EH (cell line): ENCODE measurements at regions not wholly inside any gene's neighbourhood (a gene's known extent, or its start where the extent isn't known, plus 50 kb on each side); places are given as distances from the start of the nearest gene placed in this dataset.
"Not testable (repeated sequence)": the region's sequence is repeated elsewhere in the genome, so short reads cannot be mapped to it uniquely, and the experiment has no call there.

ENCODE experiments used
- DNase-seq: peaks from one replicate; pipeline ENCODE4 v3.0.0-alpha.2; 2015; ENCODE audit warnings: low read depth

DNA sequence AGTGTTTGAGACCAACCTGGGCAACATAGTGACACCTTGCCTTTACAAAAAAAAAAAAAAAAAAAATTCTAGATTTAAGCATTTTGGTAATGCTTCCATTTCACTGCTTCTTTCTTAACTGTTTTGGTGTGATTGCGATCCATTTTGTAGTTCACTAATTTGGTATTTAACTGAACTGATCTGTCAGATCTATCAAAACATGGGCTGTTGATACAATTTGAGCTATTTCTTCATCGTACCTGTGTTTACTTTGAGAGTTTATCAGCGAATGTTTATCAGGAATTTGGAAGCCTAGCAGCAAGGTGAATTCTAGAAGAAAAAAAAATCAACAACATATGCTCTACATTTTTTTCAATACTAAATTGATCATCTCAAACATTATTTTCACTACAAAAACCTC lies 864.9 kb upstream of the WWC1 start:
- no peak for DNase-seq

DNA sequence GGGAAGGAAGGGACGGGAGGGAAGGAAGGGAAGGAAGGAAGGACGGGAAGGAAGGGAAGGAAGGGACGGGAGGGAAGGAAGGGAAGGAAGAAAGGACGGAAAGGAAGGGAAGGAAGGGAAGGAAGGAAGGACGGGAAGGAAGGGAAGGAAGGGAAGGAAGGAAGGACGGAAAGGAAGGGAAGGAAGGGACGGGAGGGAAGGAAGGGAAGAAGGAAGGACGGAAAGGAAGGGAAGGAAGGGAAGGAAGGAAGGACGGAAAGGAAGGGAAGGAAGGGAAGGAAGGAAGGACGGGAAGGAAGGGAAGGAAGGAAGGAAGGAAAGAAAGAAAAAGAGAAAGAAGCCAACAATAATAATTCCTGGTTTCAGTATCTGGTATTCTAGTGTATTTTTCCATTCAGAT lies 863.8 kb upstream of the WWC1 start:
- not testable (repeated sequence) for DNase-seq

DNA sequence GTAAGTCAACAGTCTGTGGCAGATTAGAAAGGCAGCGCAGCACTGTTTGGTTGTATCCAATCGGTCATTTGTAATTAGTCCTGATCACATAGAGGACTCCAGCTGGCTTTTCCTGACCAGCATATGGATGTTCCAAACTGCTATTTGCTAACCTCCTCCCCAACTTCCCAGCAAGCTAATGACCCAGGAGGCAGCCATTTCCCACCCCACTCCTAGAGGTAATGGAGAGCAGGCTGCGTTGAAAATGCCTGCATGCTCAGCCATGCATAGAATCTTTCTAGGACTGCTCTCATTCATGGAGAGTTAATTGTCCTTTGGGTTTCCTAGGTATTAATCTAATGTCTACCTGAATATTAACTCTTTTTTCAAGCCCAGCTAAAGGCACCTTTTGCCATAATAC lies 850.6 kb upstream of the WWC1 start:
- DNase-seq, result no peak

DNA sequence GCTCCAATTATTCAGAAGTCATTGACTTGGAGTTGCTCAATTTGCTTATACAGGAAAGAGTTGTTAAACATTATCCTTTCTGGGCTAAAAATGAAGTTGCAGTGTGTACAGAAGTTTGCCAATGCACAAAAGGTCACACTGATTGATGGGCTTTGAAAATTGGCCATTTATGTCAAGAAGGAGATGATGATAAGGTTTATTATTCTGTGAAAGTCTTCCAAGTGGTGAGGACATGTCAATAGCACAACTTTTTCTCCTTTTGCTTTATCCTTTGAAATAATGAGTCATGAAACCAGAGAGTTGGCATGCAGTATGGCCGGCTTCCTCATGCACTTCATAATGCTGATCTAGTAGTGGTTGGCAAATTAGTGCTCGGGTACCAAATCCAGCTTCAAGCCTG lies 848.5 kb upstream of the WWC1 start:
- no peak for DNase-seq

GRCh38 chr5:167447466-167448375 lies 843.7 kb upstream of the WWC1 start:
- DNase-seq, result no peak

DNA sequence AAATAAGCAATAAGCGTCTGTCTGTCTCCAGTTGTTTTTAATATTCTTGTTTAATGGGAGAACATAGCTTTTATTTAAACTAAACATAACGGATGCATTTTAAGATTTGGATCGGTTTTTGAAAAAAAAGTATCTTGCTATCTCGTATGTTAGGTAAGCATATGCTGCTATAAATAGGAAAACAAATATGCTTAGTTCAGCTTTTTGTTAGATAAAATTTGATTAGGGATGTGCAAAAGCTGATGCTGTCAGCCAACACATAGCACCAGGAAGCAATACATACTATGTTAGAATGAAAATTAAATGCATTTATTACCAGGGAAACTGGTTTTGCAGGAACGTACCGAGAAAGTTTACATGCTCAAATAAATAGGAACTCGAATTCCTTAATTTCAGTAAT lies 843.1 kb upstream of the WWC1 start:
- DNase-seq, result no peak

DNA sequence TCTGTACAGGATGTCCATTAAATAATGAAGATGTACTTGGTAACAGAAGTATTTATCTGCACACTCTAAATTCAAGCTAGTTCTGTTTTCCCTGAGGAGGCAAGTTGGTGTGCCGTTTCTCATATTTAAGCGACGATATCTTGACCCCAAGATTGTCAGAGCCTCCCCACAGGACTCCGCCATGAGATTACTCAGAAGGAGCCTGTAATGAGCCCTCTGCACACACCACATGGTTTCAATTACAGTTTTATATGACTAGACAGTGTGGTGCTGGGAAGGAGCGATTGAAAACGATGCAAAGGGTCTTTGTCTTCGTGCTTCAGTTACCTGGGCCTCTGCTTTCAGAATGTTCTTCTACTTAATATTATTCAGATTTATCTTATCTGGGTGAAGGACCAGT lies 840.4 kb upstream of the WWC1 start:
- DNase-seq, result peak; percentile 44

DNA sequence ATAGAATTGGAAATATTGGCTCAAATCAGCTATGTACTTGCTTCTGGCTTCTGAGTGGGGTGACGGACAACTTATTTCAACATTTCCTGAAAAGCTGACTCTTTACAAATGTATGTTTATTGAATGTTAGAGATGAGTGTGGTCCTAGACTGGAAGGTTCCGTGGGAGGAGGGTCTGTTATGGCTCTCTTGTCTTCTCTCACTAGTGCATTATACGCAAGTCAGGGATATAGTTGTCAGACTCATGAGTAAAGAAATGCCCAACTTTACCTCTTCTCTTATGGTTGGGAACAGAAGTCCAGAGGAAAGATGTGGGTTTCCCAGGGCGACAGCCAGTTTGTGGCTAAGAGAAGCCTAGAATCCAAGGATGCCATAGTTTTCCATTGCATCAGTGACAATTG lies 839.3 kb upstream of the WWC1 start:
- peak; percentile 29 for DNase-seq

DNA sequence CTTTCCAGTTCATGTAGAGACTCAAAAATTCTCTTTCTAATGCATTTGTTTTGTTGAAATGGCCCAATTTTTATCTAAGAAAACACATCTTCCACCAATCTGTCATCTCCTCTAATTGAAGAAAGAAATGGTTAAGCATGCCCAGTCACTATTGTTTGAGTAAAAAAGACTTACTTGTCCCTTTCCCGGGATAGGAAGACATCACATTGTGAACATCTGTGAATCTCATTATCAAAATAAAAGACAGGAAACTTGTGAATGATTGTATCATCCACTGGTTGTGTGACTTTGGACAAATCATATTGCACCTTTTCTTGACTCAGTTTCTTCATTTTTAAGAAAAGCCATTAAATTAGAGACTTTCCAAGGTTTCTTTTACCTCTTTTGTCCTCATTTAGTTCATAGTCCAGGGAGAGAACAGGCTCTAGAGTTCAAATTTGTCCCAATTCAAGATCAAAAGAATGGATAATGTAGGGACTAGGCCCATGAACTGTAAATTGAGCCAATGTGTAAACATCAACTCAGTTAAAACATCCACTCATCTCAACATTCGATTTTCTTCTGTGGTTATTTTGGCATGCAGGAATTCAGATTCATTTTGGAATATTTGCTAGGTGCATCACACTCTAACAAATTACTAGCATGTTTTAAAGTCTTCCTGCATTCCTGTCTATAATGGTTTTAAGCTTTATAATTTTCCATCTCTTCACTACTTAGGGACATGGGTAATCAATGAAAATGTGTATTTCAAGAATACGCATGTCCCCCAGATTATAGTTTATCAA lies 838.0 kb upstream of the WWC1 start:
- DNase-seq, result peak; percentile 18

GRCh38 chr5:167458412-167458811 lies 833.0 kb upstream of the WWC1 start:
- DNase-seq, result no peak

DNA sequence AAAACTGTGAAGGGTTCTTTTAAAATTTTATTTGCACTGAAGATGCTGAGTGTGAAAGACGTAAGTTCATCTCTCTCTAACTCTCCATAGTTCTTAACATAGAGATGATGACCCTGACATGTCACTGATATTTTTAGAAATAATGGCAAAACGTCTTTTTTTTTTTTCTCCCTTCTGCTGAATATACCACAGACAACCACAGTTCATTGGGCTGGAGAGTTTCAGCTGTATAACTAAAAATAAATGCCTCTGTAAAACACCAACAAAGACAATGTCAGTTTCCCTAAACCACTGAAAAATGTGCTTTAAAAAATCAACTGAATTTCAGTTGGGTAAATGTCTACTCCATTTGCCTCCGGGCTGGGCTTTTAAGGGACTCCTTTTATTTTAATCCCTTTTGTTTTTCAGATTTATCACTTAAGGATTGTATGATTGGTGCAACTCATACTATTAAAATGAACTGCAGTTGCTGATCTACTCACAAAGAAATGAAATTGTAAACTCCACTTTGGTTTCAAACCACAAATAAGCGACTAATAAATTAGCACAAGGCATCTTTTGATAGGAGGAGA lies 830.9 kb upstream of the WWC1 start:
- no peak for DNase-seq

GRCh38 chr5:167463939-167464338 lies 827.5 kb upstream of the WWC1 start:
- no peak for DNase-seq

DNA sequence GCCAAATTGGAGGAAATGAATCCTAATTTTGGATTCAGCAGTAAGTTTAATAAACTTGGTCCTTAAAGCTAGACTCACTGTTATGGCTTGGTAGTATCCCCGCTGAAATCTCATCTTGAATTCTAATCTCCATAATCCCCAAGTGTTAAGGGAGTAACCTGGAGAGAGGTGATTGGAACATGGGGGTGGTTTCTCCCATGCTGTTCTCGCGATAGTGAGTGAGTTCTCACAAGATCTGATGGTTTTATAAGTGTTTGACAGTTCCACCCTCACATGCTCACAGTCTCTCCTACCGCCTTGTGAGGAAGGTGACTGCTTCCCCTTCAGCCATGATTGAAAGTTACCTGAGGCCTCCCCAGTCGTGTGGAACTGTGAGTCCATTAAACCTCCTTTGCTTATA lies 824.5 kb upstream of the WWC1 start:
- DNase-seq, result no peak

- DNase-seq, result no peak
Measured at GRCh38 chr5:167472566-167473108, 818.8 kb upstream of the WWC1 start.

DNA sequence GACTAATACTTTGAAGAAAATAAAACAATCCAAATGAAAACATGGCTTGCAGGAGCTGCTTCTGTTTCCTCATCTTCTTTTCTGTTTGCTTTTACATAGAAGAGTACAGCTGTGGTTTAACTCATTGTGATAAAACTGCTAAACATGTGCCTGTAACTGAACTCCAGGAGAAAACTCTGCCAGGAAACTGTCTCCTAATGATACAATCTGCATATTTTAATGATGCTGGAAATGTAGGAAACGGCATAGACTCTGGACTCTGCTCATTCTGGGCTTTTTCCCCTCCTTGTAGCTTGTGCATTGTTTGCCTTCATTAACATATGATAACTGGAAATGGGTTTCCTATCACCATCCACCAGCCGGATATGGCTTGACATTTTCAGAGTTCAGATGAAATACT lies 813.3 kb upstream of the WWC1 start:
- DNase-seq, result peak; percentile 6

DNA sequence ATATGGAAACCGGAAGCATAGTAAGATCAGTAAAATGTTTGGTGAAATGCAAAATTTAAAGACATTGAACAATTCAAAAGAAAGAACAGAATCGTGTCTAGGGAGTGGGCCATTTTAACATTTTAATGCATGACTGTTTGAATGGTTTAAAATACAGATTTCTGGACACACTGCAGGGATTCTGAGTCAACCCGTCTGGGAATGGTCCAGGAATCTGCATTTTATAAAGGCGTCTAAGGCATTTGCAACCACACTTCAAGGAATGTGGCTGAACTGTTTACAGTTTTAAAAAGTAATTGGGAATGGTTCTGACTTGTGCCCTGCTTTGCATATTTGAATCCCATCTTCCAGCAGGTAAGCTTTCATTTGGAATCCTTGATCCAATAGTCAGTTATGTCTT lies 811.7 kb upstream of the WWC1 start:
- DNase-seq, result no peak

- DNase-seq, result no peak
Measured at GRCh38 chr5:167481345-167481744, 810.1 kb upstream of the WWC1 start.

DNA sequence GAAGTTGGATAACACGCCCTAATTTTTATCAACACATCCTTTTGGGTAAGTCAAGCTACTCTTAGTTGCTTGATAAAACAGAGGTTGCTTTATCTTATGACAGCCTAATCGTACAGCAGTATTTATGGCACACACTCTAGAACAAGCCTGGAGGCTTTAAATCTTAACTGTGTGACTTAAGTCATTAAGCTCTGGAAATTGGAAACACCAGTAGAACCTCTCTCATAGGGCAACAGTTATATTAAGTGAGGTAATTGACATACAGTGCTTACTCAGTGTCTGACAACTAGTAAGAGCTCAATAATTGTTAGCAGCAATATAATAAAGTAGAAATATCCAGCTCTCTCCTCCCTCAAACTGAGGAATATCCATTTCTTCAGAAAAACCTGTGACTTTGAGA lies 808.9 kb upstream of the WWC1 start:
- no peak for DNase-seq

GRCh38 chr5:167485061-167485774 lies 806.2 kb upstream of the WWC1 start:
- DNase-seq, result no peak

DNA sequence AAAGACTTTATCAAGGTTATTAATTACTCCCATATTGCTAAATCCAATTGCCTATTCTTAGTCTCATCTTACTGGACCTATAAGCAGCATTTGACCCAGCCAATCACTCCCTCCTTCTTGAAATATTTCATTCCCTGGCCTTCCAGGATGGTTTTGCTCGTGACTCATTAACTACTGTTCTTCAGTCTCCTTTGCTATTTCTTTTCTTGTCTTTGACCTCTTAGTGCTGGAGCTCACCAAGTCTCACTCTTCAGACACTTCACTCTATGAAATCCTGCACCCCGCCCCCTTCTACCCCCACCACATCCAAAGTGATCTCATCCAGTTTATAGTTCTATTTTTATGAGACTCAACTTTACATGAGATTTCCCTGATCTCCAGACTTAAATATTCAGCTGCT lies 803.1 kb upstream of the WWC1 start:
- peak; percentile 36 for DNase-seq

DNA sequence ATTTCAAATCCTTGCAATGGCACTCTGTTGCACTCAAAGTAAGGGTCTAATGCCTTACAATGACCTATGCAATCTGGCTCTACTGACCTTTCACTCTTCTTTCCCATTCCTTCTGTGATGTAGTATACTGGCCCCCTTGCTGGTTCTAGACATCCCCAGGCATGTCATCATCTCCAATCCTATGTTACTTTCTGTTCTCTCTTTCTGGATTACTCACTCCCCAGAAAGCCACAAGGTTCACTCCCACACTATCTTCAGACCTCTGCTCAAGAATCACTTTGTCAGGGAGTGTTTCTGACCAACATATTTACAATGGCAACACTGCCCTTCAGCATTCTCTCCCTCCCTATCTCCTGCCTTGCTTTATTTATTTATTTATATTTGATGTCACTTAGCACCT lies 802.2 kb upstream of the WWC1 start:
- DNase-seq, result peak; percentile 16
